SKM-1 treated with dmso at 0.1 percent for 144 hours (cell line): ENCODE measurements at regions not wholly inside any gene's neighbourhood (a gene's known extent, or its start where the extent isn't known, plus 50 kb on each side); places are given as distances from the start of the nearest gene placed in this dataset.

ENCODE experiments used
- DNase-seq: peaks from one replicate; lab custom pipeline; 2025; ENCODE audit not compliant: unreplicated experiment; lab: John Stamatoyannopoulos, UW

DNA sequence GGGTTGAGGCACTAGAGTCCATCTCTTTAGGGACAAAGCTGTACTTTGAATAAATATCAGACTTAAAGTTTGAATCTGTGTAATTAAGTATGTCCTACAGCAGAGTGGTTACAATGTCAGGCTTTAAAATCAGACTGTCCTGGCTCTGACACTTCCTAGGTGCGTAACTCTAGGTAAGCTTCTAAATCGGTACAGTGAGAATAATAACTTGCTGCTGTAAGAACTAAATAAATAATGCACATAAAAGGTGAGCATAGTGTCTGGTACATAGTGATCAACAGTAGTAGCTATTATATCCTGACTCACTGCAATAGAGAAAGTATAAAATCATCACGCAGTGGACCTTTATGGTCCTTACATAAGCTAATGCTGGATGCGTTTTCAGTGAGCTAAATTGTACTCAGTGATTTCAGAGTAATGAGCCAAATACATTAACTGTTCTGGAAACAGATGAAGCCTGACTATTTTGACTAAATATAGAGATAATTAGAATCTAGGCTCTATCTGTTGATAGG lies 72.2 kb upstream of the PDK4 start:
- DNase-seq = no peak

DNA sequence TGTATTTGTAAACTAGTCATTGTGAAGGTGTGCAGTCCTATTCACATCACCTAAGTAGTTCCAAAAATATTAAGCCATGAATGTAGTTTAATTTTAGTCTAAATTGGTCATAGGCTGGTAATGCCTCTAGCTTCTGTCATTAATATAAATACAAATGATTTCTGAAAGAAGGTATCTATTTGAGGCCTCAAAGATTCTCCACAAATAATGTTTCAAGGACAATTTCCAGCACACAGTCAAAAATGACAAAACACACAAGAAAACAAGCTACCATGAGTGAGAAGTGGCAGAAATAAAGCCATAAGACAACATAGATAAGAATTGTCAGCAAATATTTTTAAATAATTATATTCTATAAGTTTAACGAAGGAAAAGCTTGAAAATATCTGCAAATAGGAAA lies 66.7 kb upstream of the PDK4 start:
- no peak for DNase-seq

DNA sequence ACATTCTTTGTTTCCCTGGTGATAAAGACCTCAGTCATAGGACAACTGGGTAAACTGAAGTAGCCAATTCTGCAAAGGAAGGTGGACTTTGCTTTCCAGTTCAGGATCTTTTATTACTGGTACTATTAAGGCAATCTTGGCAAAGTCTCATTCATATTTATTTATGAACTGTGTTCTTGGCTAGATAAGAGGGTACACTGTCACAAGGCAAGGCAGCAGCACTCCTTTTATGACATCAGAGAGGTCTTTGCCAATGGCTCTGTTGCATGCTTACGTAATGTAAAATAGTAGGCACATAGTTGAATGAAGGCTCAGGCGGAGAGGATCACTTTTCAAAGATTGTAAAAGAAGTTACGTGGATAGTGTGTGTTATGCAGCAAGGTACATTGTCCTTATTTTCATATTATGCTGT lies 63.7 kb upstream of the PDK4 start:
- no peak for DNase-seq

DNA sequence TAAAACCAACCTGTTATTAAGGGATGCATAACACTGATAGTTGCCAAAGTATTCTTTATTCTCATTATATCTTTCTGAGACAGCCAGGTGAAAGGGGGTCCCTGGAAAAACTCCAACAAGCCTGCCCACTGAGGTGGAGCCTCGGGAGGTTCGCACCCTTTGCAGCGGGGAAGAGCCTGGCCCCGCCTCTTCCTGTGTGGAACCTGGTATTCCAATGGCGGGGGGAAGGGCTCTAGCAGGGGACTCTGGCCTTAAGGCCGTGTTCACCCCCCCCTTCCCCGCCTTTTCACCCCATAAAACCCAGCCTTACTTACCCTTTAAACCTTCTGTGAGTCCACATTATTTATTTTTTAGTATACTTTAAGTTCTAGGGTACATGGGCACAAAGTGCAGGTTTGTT lies 62.4 kb upstream of the PDK4 start:
- DNase-seq = no peak

DNA sequence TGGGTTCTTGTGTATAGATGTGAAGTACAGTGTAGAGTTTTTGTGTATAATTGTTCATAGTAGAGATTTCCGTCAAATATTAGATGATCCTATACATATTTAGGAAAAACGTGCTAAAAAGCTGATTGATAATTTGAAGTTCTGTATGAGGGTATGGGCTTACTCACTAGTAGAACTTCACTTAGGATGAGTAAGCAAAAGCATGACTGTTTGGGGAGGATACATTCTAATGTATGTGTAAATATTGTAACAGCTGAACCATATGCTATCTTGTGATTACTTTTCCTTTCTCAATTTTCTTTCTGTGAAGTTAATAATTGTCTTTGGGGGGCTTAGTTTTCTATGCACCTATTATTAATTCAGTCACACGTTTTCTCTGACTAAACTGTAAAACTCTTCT lies 53.2 kb upstream of the PDK4 start:
- no peak for DNase-seq

DNA sequence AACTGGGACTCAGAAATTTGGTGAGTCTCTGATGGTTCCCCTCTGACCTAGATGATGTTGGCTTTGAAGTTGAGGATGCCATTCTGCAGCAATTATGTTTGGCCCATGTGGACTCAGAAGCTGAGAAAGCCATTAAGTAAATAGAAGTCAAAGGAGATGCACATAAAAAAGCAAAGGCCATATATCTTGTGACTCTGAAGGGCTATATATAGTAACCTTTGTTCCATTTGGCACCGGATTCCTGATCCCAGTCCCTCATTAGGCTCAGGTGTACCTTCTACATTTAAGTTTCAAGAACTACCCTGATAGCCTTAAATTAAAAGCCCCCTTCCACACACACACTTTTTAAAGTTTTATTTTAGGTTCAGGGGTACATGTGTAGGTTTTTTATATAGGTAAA lies 50.0 kb upstream of the PDK4 start:
- no peak for DNase-seq
